Tibial nerve (tissue), 4 donors: ENCODE measurements at regions not wholly inside any gene's neighbourhood (a gene's known extent, or its start where the extent isn't known, plus 50 kb on each side); places are given as distances from the start of the nearest gene placed in this dataset.

Source experiments
- CTCF ChIP-seq, 5 experiments: fragments of 200-600 bp in 3 of 5; fragments of 450-650 bp in 2 of 5; sonication (generic) in 3 of 5; IDR thresholded peaks; one replicate each; pipeline ENCODE4 v1.5.1; 2016 to 2019; ENCODE audit warnings: antibody characterized with exemption in 5 of 5, mild to moderate bottlenecking in 3 of 5, moderate library complexity in 2 of 5
- EP300 ChIP-seq, 2 donors: sonication (generic); formaldehyde crosslinking; IDR thresholded peaks; one replicate each; pipeline ENCODE4 v1.6.1; 2017; ENCODE audit warnings: antibody characterized with exemption in 2 of 2, mild to moderate bottlenecking in 1 of 2
- POLR2A ChIP-seq, 2 donors: fragments of 450-650 bp; IDR thresholded peaks; one replicate each; pipeline ENCODE4 v1.6.1; 2017; ENCODE audit warnings: antibody characterized with exemption in 2 of 2, mild to moderate bottlenecking in 2 of 2, moderate library complexity in 2 of 2

- no peak for TF ChIP-seq POLR2A (IDR thresholded peaks at IDR 0.05)
- no peak for TF ChIP-seq CTCF (IDR thresholded peaks at IDR 0.05)
- TF ChIP-seq EP300 (IDR thresholded peaks at IDR 0.05): no peak
Observed at GRCh38 chr20:46837083-46837482, 57.6 kb upstream of the EYA2 start.
